Osteoblast (primary cell): ENCODE measurements at regions not wholly inside any gene's neighbourhood (a gene's known extent, or its start where the extent isn't known, plus 50 kb on each side); places are given as distances from the start of the nearest gene placed in this dataset.

ENCODE experiments used
- DNase-seq: peaks from one replicate; pipeline ENCODE4 v3.0.0; 2011; ENCODE audit warnings: low spot score, mixed read lengths; ENCODE audit not compliant: insufficient read length; ENCODE audit errors: missing footprints
- H2AFZ ChIP-seq: 2 replicates; pipeline ENCODE4 v1.6.0; 2011; ENCODE audit warnings: mild to moderate bottlenecking, low read length
- H3K27ac ChIP-seq: 2 replicates; pipeline ENCODE4 v1.5.1; 2011; ENCODE audit warnings: mild to moderate bottlenecking, low read depth, low read length, moderate library complexity
- H3K27me3 ChIP-seq: 2 replicates; pipeline ENCODE4 v1.6.0; 2012; ENCODE audit warnings: mild to moderate bottlenecking, control low read depth, inconsistent platforms, low read length, moderate library complexity; ENCODE audit not compliant: insufficient read depth
- H3K36me3 ChIP-seq: 2 replicates; pipeline ENCODE4 v1.5.1; 2011; ENCODE audit warnings: mild to moderate bottlenecking, low read length, control low read depth, moderate library complexity; ENCODE audit not compliant: insufficient read depth
- H3K4me1 ChIP-seq: 2 replicates; pipeline ENCODE4 v1.5.1; 2011; ENCODE audit warnings: mild to moderate bottlenecking, low read length, control low read depth, moderate library complexity; ENCODE audit not compliant: insufficient read depth
- H3K4me2 ChIP-seq: 2 replicates; pipeline ENCODE4 v1.6.0; 2011; ENCODE audit warnings: mild to moderate bottlenecking, low read length; ENCODE audit not compliant: insufficient read depth
- H3K4me3 ChIP-seq: fragments of 200-600 bp; sonication (generic); 3 replicates; pipeline ENCODE4 v1.5.1; 2012; ENCODE audit warnings: mild to moderate bottlenecking, low read length, inconsistent platforms; ENCODE audit not compliant: insufficient read depth
- H3K79me2 ChIP-seq: 2 replicates; pipeline ENCODE4 v1.6.0; 2012; ENCODE audit warnings: mild to moderate bottlenecking, low read length, control low read depth, inconsistent platforms; ENCODE audit not compliant: insufficient read depth
- H3K9me3 ChIP-seq: 2 replicates; pipeline ENCODE4 v1.5.1; 2011; ENCODE audit warnings: low read depth, low read length, control low read depth
- H4K20me1 ChIP-seq: 2 replicates; pipeline ENCODE4 v1.6.0; 2012; ENCODE audit warnings: mild to moderate bottlenecking, low read length, control low read depth; ENCODE audit not compliant: insufficient read depth
- CTCF ChIP-seq: IDR thresholded peaks from 2 replicates; pipeline ENCODE4 v1.5.1; 2011; ENCODE audit warnings: mild to moderate bottlenecking, low read depth, low read length, moderate library complexity; ENCODE audit errors: extremely low read depth

GRCh38 chr13:99630269-99630898, 129.1 kb downstream of the TM9SF2 start:
- no peak for TF ChIP-seq CTCF
- H3K27me3 ChIP-seq: peaks cover 14% of the 10 kb centered on the region
- no peaks in the 10 kb centered on the region for H3K79me2 ChIP-seq
- DNase-seq: no peak
- no peaks in the 10 kb centered on the region for H4K20me1 ChIP-seq
- H3K27ac ChIP-seq: no peak overlapping the region
- H3K9me3 ChIP-seq: no peaks in the 10 kb centered on the region
- H3K4me2 ChIP-seq: no peak overlapping the region
- H2AFZ ChIP-seq: no peak overlapping the region
- peaks cover 3% of the 10 kb centered on the region for H3K4me1 ChIP-seq
- no peaks in the 10 kb centered on the region for H3K36me3 ChIP-seq
- no peak overlapping the region for H3K4me3 ChIP-seq

- Histone ChIP-seq H3K9me3 (no peaks in the 10 kb centered on the region), H3K36me3 (no peaks in the 10 kb centered on the region), H3K4me1 (peaks cover 3% of the 10 kb centered on the region), H4K20me1 (no peaks in the 10 kb centered on the region), H3K27me3 (peaks cover 15% of the 10 kb centered on the region), H3K79me2 (no peaks in the 10 kb centered on the region), H3K27ac (no peak overlapping the region), H3K4me3 (no peak overlapping the region), H3K4me2 (no peak overlapping the region), H2AFZ (no peak overlapping the region)
- no peak for TF ChIP-seq CTCF
- DNase-seq: no peak
Observed at GRCh38 chr13:99629641-99630040, 128.4 kb downstream of the TM9SF2 start.

GRCh38 chr13:99628442-99628841, 127.2 kb downstream of the TM9SF2 start:
- H3K36me3 ChIP-seq: no peaks in the 10 kb centered on the region
- H4K20me1 ChIP-seq: no peaks in the 10 kb centered on the region
- TF ChIP-seq CTCF: no peak
- no peaks in the 10 kb centered on the region for H3K79me2 ChIP-seq
- H3K9me3 ChIP-seq: no peaks in the 10 kb centered on the region
- H3K4me1 ChIP-seq: peaks cover 3% of the 10 kb centered on the region
- no peak overlapping the region for H3K4me2 ChIP-seq
- H3K27ac ChIP-seq: no peak overlapping the region
- no peak overlapping the region for H3K4me3 ChIP-seq
- peaks cover 15% of the 10 kb centered on the region for H3K27me3 ChIP-seq
- H2AFZ ChIP-seq: no peak overlapping the region
- DNase-seq: no peak

- Histone ChIP-seq H2AFZ (no peak overlapping the region), H3K79me2 (no peaks in the 10 kb centered on the region), H3K4me3 (no peak overlapping the region), H3K4me2 (peak overlapping the region; percentile 26), H3K9me3 (no peaks in the 10 kb centered on the region), H3K27me3 (peaks cover 18% of the 10 kb centered on the region), H3K4me1 (peaks cover 3% of the 10 kb centered on the region), H3K27ac (no peak overlapping the region), H3K36me3 (no peaks in the 10 kb centered on the region), H4K20me1 (no peaks in the 10 kb centered on the region)
- DNase-seq: no peak
- TF ChIP-seq CTCF: no peak
Observed at GRCh38 chr13:99626461-99627082, 125.3 kb downstream of the TM9SF2 start.
